ENCODE measurements at regions not wholly inside any gene's neighbourhood (a gene's known extent, or its start where the extent isn't known, plus 50 kb on each side); places are given as distances from the start of the nearest gene placed in this dataset.

GRCh38 chr6:137763886-137764285 is 103.2 kb upstream of the TNFAIP3 start:
- no peak for DNase-seq

GRCh38 chr6:137764464-137764863 is 102.6 kb upstream of the TNFAIP3 start:
- DNase-seq: no peak

GRCh38 chr6:137765059-137765458 is 102.0 kb upstream of the TNFAIP3 start:
- DNase-seq: no peak

DNA sequence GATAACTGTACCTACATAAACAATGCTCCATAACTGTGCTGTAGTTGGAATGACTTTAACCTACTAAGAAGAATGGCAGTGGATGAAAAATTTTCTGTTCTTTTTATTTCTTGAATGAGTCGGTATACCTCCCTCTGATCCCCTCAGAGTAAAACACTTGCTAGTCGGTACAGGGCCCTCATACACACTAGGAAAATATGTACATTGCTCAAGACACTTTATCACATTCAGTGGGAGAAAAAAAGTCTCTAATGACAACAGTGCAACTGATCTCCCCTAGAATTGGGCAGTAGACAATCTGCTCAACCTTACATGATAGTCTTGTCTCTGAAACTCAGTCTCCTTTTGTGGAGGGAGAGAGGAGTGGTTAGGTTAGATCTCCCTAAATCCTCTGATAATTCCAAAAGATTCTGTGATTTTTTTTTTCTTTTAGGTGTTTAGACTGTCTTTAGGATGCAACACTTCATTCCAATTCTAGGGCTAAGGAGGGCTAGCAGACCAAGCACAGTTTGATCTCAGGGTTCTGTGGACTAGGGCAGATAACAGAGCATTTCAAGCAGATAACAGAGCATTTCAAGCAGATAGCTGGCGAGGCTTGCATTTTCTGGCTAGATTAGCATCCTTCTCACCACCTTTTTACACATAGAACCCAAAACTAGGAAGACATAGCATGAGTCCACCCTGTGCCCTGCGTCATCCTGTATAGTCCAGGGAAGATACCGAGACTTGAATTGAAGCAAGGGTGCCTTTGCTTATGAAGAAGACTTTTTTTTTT is 100.3 kb upstream of the TNFAIP3 start:
- no peak for DNase-seq

DNA sequence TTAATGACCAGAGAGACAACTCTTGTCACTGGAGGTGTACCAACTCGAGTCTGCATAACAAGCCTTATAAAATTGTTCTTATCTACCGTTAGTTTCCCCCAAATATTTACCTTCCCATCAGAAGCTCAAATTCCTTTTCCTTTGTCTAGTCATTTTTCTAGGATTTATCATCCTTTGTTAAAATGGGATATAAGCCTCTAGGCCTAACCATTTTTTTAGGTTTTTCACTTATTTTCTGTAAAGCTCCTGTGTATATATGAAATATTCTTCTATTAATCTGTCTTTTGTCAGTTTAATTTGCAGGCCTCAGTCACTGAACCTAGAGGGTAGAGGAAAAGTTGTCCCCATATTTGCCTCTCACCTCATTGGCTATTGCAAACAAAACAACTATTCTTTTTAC is 99.6 kb upstream of the TNFAIP3 start:
- no peak for DNase-seq

GRCh38 chr6:137767911-137768690 is 99.0 kb upstream of the TNFAIP3 start:
- no peak for DNase-seq

GRCh38 chr6:137768935-137769334 is 98.1 kb upstream of the TNFAIP3 start:
- no peak for DNase-seq

DNA sequence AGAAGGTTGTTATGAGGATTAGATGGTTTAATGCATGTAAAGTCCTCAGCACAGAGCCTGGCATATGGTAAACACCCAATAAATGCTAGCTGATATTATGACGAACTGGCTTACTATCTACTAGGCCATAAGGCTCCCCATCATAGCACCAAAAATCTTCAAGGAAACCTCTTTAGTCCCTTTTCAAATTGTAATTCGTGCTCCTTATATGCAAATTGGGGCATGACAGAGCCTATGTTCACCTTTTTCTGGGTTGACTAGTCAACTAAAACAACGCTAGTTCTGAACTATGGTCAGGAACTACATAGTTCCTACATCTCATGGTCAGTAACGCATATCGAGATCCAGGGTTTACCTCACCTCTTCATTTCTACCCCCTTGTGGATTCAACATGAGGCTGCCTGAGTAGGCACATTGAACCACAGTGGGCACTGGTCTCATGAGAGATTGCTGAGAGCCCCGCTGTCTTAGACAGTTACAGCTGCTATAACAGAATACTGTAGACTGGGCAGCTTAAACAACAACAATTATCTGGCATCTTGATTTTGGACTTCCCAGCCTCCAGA is 97.2 kb upstream of the TNFAIP3 start:
- no peak for DNase-seq

- no peak for DNase-seq
Measured at GRCh38 chr6:137772541-137773250, 94.4 kb upstream of the TNFAIP3 start.

- DNase-seq: no peak
Measured at GRCh38 chr6:137775227-137775626, 91.8 kb upstream of the TNFAIP3 start.

GRCh38 chr6:137775720-137776119 is 91.3 kb upstream of the TNFAIP3 start:
- no peak for DNase-seq

- DNase-seq: no peak
Measured at GRCh38 chr6:137776256-137776655, 90.8 kb upstream of the TNFAIP3 start.

DNA sequence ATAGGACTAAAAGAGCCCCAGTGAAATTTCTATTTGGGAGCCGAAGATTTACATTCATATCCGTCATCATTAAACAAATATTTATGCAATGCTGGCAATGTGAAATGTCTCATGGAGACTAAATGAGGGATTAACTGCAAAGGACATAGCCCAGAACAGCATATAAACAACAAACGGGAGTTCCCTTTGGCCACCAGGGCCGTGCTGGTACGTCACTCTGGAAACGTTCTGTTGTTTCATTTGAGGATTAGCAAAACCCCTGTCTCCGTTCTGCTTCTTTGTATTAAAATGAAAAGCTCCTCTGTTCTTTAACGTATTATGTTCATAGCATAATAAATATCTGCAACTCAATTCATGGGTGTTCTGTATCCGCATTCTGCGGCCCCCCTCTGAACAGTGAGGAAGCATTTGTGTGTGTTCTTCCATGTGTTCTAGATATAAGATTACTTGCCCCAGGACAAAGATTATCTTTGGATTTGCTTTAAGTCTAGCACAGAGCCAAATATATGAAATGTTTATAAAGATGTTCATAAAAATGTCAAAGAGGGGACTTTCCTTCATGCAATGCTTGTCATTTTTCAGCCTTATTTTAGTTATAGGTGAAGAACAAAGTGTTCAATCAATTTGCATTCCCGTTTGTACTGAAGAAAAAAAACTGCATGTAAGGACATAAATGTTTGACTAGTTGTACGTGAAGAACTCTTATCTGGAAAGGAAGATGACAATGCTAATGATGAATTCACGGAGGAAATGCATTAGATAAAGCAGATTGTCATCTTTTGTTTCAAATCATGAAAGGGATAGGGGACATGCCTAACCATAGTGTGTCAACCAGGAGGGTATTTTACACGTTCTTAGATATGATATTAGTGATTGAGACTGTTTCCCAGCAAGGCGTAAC is 90.0 kb upstream of the TNFAIP3 start:
- DNase-seq: no peak

DNA sequence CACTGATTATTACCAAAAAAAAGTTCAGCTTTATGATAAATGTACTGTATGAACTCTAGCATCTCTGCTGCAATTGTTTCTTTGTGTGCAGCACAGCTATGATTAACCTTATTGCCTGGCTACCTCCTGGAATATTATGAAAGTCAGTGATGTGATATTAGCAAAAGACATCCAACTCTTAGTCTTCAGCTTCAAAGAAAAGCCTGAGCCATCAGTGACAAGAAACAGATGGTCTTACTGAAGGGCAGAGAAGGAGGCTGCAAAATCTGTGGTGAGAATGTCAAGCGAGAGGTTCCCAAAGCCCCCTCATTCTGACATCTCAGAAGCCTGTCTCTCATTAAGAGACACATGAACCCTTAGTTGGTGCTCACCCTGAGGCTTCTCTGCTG is 89.4 kb upstream of the TNFAIP3 start:
- DNase-seq: no peak

GRCh38 chr6:137779982-137780381 is 87.1 kb upstream of the TNFAIP3 start:
- DNase-seq: no peak

DNA sequence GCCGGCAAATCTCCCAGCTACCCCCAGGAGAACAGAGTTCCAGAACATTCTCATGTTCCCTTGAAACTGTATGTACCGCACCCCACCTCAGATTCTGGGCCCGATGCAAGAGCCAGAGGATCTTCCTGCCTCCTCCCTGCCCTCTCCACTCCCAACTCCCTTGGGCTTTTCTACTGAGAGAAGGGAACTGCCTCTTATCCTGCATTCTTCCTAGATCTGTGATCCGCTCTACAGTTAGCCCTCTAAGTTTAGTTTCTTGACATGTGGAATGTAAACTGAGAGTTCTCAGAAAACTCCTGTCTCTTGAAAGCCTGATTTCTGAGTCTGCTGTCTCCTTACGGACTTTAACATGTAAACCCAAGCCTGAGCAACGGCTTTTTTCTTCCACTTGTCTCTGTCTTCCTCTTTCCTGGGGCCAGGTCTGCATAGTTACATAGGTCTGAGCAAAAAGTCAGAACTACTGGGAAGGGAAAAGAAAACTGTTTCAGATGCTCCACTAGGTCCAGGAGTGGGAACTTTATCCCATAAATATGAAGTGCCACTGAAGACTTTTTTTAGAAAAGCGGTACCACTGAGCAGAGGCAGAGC is 86.5 kb upstream of the TNFAIP3 start:
- no peak for DNase-seq

GRCh38 chr6:137781639-137782038 is 85.4 kb upstream of the TNFAIP3 start:
- DNase-seq: no peak

- no peak for DNase-seq
Measured at GRCh38 chr6:137782166-137783039, 84.7 kb upstream of the TNFAIP3 start.

DNA sequence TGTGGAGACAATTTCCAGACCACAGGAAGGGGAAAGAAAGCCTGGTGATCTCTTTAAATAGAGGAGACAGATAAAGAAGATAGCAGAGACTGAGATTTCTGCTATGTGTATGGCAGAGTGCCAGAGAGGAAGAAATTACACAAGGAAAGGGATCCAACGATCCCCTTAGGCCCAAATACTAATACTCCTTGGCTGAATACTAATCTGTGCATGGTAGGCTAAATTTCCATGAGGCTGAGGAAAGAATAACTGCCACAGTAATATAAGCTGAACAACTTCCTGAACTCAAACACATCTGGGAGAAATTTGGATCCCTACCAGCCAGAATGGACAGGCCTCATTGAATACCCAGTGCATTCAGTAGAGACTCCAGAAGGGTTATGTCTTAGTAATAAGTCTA is 83.3 kb upstream of the TNFAIP3 start:
- DNase-seq: no peak

DNA sequence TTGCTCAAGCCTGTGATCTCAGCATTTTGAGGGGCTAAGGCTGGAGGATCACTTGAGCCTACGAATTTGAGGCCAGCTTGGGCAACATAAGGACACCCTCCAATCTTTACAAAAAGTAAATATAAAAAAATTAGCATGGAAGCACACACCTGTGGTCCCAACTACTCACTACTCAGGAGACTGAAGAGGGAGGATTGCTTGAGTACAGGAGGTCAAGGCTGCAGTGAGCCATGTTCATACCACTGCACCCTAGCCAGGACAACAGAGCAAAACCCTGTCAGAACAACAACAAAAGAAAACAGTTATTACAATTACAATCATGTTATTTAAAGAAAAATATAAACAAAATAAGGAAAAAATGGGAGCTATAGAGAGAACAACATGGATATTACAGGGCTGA is 82.5 kb upstream of the TNFAIP3 start:
- no peak for DNase-seq

DNA sequence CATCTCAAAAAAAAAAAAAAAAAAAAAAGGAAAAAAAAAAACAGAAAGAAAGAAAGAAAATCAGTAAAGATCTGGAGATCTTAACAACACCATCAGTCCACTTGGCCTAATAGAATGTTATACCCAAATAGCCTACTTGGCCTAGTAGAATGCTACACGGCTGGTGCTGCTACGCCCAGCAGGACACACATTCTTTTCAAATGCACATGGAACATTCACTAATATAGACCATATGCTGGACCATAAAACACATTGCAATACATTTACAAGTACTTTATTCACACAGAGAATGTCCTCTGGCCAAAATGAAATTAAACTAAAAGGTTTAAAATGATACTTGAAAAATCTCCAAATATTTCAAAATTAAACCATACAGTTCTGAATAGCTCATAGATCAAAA is 80.0 kb upstream of the TNFAIP3 start:
- no peak for DNase-seq

All from NCI-H1694 treated with DMSO at 0.1 percent for 48 hours (cell line).